SK-N-SH (cell line): ENCODE measurements at regions not wholly inside any gene's neighbourhood (a gene's known extent, or its start where the extent isn't known, plus 50 kb on each side); places are given as distances from the start of the nearest gene placed in this dataset.

Source experiments
- CHD2 ChIP-seq: fragments of 150-350 bp; IDR thresholded peaks from 2 replicates; pipeline ENCODE4 v1.6.1; 2018; ENCODE audit warnings: low read length; ENCODE audit not compliant: partially characterized antibody
- POLR2AphosphoS5 ChIP-seq: IDR thresholded peaks from 2 replicates; pipeline ENCODE4 v1.6.1; 2012; ENCODE audit warnings: low read depth, low read length
- TEAD4 ChIP-seq: IDR thresholded peaks from 2 replicates; pipeline ENCODE4 v1.4.0; 2012; ENCODE audit warnings: mild to moderate bottlenecking, borderline replicate concordance; ENCODE audit not compliant: insufficient read depth
- TF ChIP-seq, protein P1 (sequence below): fragments of 150-350 bp; IDR thresholded peaks from 2 replicates; pipeline ENCODE4 v1.6.1; 2017; ENCODE audit warnings: antibody characterized with exemption, low read length, low read depth, borderline replicate concordance
- TF ChIP-seq, protein P2 (sequence below): fragments of 200-600 bp; sonication (generic); IDR thresholded peaks from 2 replicates; pipeline ENCODE4 v1.6.1; 2017; ENCODE audit warnings: antibody characterized with exemption, mild to moderate bottlenecking, moderate library complexity

GRCh38 chr1:187249196-187249595 is 420.4 kb downstream of the PLA2G4A start:
- TF ChIP-seq, protein P1, sequence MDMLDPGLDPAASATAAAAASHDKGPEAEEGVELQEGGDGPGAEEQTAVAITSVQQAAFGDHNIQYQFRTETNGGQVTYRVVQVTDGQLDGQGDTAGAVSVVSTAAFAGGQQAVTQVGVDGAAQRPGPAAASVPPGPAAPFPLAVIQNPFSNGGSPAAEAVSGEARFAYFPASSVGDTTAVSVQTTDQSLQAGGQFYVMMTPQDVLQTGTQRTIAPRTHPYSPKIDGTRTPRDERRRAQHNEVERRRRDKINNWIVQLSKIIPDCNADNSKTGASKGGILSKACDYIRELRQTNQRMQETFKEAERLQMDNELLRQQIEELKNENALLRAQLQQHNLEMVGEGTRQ, result no peak
- TF ChIP-seq CHD2 (no peak), POLR2AphosphoS5 (no peak), TEAD4 (no peak)
- TF ChIP-seq, protein P2, sequence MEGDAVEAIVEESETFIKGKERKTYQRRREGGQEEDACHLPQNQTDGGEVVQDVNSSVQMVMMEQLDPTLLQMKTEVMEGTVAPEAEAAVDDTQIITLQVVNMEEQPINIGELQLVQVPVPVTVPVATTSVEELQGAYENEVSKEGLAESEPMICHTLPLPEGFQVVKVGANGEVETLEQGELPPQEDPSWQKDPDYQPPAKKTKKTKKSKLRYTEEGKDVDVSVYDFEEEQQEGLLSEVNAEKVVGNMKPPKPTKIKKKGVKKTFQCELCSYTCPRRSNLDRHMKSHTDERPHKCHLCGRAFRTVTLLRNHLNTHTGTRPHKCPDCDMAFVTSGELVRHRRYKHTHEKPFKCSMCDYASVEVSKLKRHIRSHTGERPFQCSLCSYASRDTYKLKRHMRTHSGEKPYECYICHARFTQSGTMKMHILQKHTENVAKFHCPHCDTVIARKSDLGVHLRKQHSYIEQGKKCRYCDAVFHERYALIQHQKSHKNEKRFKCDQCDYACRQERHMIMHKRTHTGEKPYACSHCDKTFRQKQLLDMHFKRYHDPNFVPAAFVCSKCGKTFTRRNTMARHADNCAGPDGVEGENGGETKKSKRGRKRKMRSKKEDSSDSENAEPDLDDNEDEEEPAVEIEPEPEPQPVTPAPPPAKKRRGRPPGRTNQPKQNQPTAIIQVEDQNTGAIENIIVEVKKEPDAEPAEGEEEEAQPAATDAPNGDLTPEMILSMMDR, result no peak
